GM12878 (cell line): ENCODE measurements at regions not wholly inside any gene's neighbourhood (a gene's known extent, or its start where the extent isn't known, plus 50 kb on each side); places are given as distances from the start of the nearest gene placed in this dataset.

ENCODE experiments used
- ATAC-seq: fragments of 200-7000 bp; cut with Tn5 transposase; 3 replicates; pipeline ENCODE4 v1.9.1; 2020; ENCODE audit warnings: mild to moderate bottlenecking, moderate library complexity
- BruUV-seq: library from RNA; stranded (reverse); fragments of 400-500 nt; replicated peaks from 2 replicates; lab custom pipeline; 2021; lab: Mats Ljungman, UMichigan
- CTCF ChIA-PET: fragments of 300-600 bp; sonication (Branson Sonifier 250); formaldehyde crosslinking; extraction: SDS; loops from one replicate; lab custom pipeline; 2021; ENCODE audit warnings: inconsistent platforms; lab: Yijun Ruan, JAX
- POLR2A ChIA-PET: fragments of 350-600 bp; formaldehyde crosslinking; extraction: SDS; loops from one replicate; lab custom pipeline; 2021; ENCODE audit warnings: inconsistent platforms; lab: Charles Lee
- RAD21 ChIA-PET: fragments of 300-600 bp; sonication (Branson Sonifier 250); formaldehyde crosslinking; loops from one replicate; lab custom pipeline; 2023; ENCODE audit warnings: antibody characterized with exemption; ENCODE audit not compliant: unreplicated experiment; lab: Charles Lee
- SMC1A ChIA-PET: fragments of 300-600 bp; sonication (Branson Sonifier 250); formaldehyde crosslinking; loops from one replicate; lab custom pipeline; 2023; ENCODE audit not compliant: unreplicated experiment, uncharacterized antibody; lab: Charles Lee
- DNase-seq: peaks from one replicate; pipeline ENCODE4 v3.0.0-alpha.2; 2011; ENCODE audit warnings: low read depth, low spot score
- FAIRE-seq: peaks from 3 replicates; lab custom pipeline; 2011; peaks lifted over from hg19 to GRCh38; lab: Jason Lieb, UNC
- H2AFZ ChIP-seq: 2 replicates; pipeline ENCODE4 v1.6.0; 2011; ENCODE audit warnings: low read depth, low read length, control low read depth; ENCODE audit not compliant: control insufficient read depth
- H3K27ac ChIP-seq: 2 replicates; pipeline ENCODE4 v1.5.1; 2011; ENCODE audit warnings: control low read depth; ENCODE audit not compliant: control insufficient read depth, insufficient read depth
- H3K27me3 ChIP-seq, 2 experiments: replicated peaks in 1 of 2; 2 replicates each; pipeline versions ENCODE4 v1.6.0 to v1.6.1; 2011; ENCODE audit warnings: low read length in 1 of 2; ENCODE audit not compliant: control insufficient read depth in 2 of 2, insufficient read depth in 2 of 2
- H3K36me3 ChIP-seq, 2 experiments: 2 replicates each; pipeline ENCODE4 v1.5.1; 2011; ENCODE audit warnings: low read length in 1 of 2; ENCODE audit not compliant: control insufficient read depth in 2 of 2, insufficient read depth in 2 of 2
- H3K4me1 ChIP-seq: 2 replicates; pipeline ENCODE4 v1.6.1; 2011; ENCODE audit warnings: mild to moderate bottlenecking, low read length, moderate library complexity, mixed read lengths; ENCODE audit not compliant: control insufficient read depth, insufficient read depth
- H3K4me2 ChIP-seq: 2 replicates; pipeline ENCODE4 v1.6.0; 2011; ENCODE audit warnings: control low read depth; ENCODE audit not compliant: control insufficient read depth, insufficient read depth
- H3K4me3 ChIP-seq: fragments of 200-600 bp; sonication (generic); 2 replicates; pipeline ENCODE4 v1.5.1; 2016
- H3K79me2 ChIP-seq: 2 replicates; pipeline ENCODE4 v1.6.0; 2011; ENCODE audit warnings: low read length; ENCODE audit not compliant: control insufficient read depth, insufficient read depth
- H3K9ac ChIP-seq: 2 replicates; pipeline ENCODE4 v1.8.0; 2011; ENCODE audit warnings: low read length, control low read depth, mixed read lengths; ENCODE audit not compliant: control insufficient read depth, insufficient read depth
- H3K9me3 ChIP-seq: replicated peaks from 3 replicates; pipeline ENCODE4 v1.5.1; 2011; ENCODE audit warnings: mild to moderate bottlenecking, low read length; ENCODE audit not compliant: control insufficient read depth, insufficient read depth
- H4K20me1 ChIP-seq: 2 replicates; pipeline ENCODE4 v1.6.0; 2011; ENCODE audit not compliant: control insufficient read depth, insufficient read depth
- CEBPB ChIP-seq, 2 experiments: fragments of 150-350 bp in 1 of 2; IDR thresholded peaks; 2 replicates each; pipeline ENCODE4 v1.6.1; 2012 to 2014; ENCODE audit warnings: low read depth in 2 of 2, low read length in 2 of 2, borderline replicate concordance in 1 of 2, inconsistent platforms in 1 of 2
- CHD1 ChIP-seq: IDR thresholded peaks from 2 replicates; pipeline ENCODE4 v1.6.1; 2012; ENCODE audit warnings: low read depth, low read length, improper control_type of control experiment
- EGR1 ChIP-seq, 2 experiments: IDR thresholded peaks; 1 replicate in 1 of 2; 2 replicates in 1 of 2; pipeline ENCODE4 v1.6.1; 2011 to 2012; ENCODE audit warnings: low read depth in 2 of 2, low read length in 2 of 2, borderline replicate concordance in 1 of 2, mild to moderate bottlenecking in 1 of 2, moderate library complexity in 1 of 2
- IKZF2 ChIP-seq, 2 experiments: fragments of 450-650 bp; IDR thresholded peaks; 2 replicates each; pipeline ENCODE4 v1.6.1; 2017; ENCODE audit warnings: mild to moderate bottlenecking in 2 of 2, moderate library complexity in 2 of 2
- PAX5 ChIP-seq: IDR thresholded peaks from 2 replicates; pipeline ENCODE4 v1.6.1; 2011; ENCODE audit warnings: low read depth, low read length, borderline replicate concordance
- RAD51 ChIP-seq: fragments of 450-650 bp; IDR thresholded peaks from 2 replicates; pipeline ENCODE4 v1.6.1; 2016; ENCODE audit warnings: moderate library complexity, mild to moderate bottlenecking, inconsistent platforms
- RUNX3 ChIP-seq: IDR thresholded peaks from 2 replicates; pipeline ENCODE4 v1.6.1; 2012; ENCODE audit warnings: low read length, inconsistent platforms
- STAT3 ChIP-seq: IDR thresholded peaks from 2 replicates; pipeline ENCODE4 v1.6.1; 2011; ENCODE audit warnings: low read depth, low read length, improper control_type of control experiment
- TCF12 ChIP-seq: IDR thresholded peaks from 2 replicates; pipeline ENCODE4 v1.6.1; 2011; ENCODE audit warnings: low read depth, mild to moderate bottlenecking, low read length
- ZBED1 ChIP-seq: IDR thresholded peaks from 2 replicates; pipeline ENCODE4 v1.6.1; 2016; ENCODE audit warnings: borderline replicate concordance
- ZNF622 ChIP-seq: fragments of 450-650 bp; IDR thresholded peaks from 2 replicates; pipeline ENCODE4 v1.6.1; 2017; ENCODE audit warnings: mild to moderate bottlenecking, inconsistent platforms
- WGBS: methylation state at CpG from one replicate; pipeline ENCODE4 v1.1.6; 2016; ENCODE audit warnings: low lambda C conversion rate; ENCODE audit not compliant: insufficient replicate concordance, insufficient coverage; ENCODE audit errors: missing lambda C conversion rate; 5-methylcytosine and 5-hydroxymethylcytosine counted together
- in situ Hi-C: fragments of 300-500 bp; cut with MboI; formaldehyde crosslinking; loops from 9 replicates; pipeline ENCODE4 v1.14.3; 2018; ENCODE audit warnings: mixed read lengths
- intact Hi-C: fragments of 100-400 bp; cut with micrococcal nuclease; formaldehyde crosslinking; loops from one replicate; pipeline ENCODE4 v1.14.2; 2022; ENCODE audit not compliant: unreplicated experiment
- TF ChIP-seq, protein P1 (sequence below): fragments of 150-350 bp; IDR thresholded peaks from 2 replicates; pipeline ENCODE4 v1.6.1; 2016; ENCODE audit warnings: low read depth, low read length
- TF ChIP-seq, protein P2 (sequence below): fragments of 450-650 bp; IDR thresholded peaks from 2 replicates; pipeline ENCODE4 v1.6.1; 2016; ENCODE audit warnings: mild to moderate bottlenecking
- TF ChIP-seq, protein P3 (sequence below): fragments of 450-650 bp; IDR thresholded peaks from 2 replicates; pipeline ENCODE4 v1.6.1; 2017; ENCODE audit warnings: mild to moderate bottlenecking, moderate library complexity
- TF ChIP-seq, protein P4 (sequence below): fragments of 450-650 bp; IDR thresholded peaks from 2 replicates; pipeline ENCODE4 v1.6.1; 2018; ENCODE audit warnings: borderline replicate concordance, mild to moderate bottlenecking; ENCODE audit not compliant: partially characterized antibody

DNA sequence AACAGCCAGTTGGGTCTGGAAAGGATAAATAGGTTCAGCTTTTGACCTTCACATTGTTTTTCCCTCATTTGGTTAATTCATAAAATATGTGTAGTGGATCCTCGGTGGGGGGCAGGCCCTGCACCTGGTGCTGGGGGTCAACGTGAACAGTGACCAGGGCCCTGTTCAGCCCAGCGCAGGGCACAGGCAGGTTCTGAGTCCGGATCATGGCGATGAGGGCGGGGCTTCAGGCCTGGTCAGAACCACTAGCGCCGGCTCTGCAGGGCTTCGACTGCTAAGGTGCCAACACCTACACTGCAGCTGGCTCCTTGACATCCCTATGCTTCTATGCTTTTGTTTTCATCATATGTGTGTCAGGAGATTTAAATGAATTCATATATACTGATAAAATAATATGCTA is 177.7 kb downstream of the CXCL12 start:
- no peak overlapping the region for H3K9ac ChIP-seq
- TF ChIP-seq, protein P1, sequence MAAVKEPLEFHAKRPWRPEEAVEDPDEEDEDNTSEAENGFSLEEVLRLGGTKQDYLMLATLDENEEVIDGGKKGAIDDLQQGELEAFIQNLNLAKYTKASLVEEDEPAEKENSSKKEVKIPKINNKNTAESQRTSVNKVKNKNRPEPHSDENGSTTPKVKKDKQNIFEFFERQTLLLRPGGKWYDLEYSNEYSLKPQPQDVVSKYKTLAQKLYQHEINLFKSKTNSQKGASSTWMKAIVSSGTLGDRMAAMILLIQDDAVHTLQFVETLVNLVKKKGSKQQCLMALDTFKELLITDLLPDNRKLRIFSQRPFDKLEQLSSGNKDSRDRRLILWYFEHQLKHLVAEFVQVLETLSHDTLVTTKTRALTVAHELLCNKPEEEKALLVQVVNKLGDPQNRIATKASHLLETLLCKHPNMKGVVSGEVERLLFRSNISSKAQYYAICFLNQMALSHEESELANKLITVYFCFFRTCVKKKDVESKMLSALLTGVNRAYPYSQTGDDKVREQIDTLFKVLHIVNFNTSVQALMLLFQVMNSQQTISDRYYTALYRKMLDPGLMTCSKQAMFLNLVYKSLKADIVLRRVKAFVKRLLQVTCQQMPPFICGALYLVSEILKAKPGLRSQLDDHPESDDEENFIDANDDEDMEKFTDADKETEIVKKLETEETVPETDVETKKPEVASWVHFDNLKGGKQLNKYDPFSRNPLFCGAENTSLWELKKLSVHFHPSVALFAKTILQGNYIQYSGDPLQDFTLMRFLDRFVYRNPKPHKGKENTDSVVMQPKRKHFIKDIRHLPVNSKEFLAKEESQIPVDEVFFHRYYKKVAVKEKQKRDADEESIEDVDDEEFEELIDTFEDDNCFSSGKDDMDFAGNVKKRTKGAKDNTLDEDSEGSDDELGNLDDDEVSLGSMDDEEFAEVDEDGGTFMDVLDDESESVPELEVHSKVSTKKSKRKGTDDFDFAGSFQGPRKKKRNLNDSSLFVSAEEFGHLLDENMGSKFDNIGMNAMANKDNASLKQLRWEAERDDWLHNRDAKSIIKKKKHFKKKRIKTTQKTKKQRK: no peak
- TF ChIP-seq CHD1: no peak
- no peak for TF ChIP-seq RUNX3
- TF ChIP-seq CEBPB (IDR thresholded peaks at IDR 0.05; ENCODE audit: borderline replicate concordance in 1 of 2, low read depth in 2 of 2, low read length in 2 of 2): no peak
- no peak for TF ChIP-seq EGR1 (IDR thresholded peaks at IDR 0.05; ENCODE audit: borderline replicate concordance in 1 of 2, low read depth in 2 of 2, low read length in 2 of 2)
- TF ChIP-seq ZNF622: no peak
- no peak for TF ChIP-seq STAT3
- TF ChIP-seq PAX5: no peak
- TF ChIP-seq TCF12: no peak
- TF ChIP-seq, protein P2, sequence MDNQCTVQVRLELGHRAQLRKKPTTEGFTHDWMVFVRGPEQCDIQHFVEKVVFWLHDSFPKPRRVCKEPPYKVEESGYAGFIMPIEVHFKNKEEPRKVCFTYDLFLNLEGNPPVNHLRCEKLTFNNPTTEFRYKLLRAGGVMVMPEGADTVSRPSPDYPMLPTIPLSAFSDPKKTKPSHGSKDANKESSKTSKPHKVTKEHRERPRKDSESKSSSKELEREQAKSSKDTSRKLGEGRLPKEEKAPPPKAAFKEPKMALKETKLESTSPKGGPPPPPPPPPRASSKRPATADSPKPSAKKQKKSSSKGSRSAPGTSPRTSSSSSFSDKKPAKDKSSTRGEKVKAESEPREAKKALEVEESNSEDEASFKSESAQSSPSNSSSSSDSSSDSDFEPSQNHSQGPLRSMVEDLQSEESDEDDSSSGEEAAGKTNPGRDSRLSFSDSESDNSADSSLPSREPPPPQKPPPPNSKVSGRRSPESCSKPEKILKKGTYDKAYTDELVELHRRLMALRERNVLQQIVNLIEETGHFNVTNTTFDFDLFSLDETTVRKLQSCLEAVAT: no peak
- TF ChIP-seq, protein P3, sequence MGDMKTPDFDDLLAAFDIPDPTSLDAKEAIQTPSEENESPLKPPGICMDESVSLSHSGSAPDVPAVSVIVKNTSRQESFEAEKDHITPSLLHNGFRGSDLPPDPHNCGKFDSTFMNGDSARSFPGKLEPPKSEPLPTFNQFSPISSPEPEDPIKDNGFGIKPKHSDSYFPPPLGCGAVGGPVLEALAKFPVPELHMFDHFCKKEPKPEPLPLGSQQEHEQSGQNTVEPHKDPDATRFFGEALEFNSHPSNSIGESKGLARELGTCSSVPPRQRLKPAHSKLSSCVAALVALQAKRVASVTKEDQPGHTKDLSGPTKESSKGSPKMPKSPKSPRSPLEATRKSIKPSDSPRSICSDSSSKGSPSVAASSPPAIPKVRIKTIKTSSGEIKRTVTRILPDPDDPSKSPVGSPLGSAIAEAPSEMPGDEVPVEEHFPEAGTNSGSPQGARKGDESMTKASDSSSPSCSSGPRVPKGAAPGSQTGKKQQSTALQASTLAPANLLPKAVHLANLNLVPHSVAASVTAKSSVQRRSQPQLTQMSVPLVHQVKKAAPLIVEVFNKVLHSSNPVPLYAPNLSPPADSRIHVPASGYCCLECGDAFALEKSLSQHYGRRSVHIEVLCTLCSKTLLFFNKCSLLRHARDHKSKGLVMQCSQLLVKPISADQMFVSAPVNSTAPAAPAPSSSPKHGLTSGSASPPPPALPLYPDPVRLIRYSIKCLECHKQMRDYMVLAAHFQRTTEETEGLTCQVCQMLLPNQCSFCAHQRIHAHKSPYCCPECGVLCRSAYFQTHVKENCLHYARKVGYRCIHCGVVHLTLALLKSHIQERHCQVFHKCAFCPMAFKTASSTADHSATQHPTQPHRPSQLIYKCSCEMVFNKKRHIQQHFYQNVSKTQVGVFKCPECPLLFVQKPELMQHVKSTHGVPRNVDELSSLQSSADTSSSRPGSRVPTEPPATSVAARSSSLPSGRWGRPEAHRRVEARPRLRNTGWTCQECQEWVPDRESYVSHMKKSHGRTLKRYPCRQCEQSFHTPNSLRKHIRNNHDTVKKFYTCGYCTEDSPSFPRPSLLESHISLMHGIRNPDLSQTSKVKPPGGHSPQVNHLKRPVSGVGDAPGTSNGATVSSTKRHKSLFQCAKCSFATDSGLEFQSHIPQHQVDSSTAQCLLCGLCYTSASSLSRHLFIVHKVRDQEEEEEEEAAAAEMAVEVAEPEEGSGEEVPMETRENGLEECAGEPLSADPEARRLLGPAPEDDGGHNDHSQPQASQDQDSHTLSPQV: no peak
- TF ChIP-seq RAD51: no peak
- TF ChIP-seq, protein P4, sequence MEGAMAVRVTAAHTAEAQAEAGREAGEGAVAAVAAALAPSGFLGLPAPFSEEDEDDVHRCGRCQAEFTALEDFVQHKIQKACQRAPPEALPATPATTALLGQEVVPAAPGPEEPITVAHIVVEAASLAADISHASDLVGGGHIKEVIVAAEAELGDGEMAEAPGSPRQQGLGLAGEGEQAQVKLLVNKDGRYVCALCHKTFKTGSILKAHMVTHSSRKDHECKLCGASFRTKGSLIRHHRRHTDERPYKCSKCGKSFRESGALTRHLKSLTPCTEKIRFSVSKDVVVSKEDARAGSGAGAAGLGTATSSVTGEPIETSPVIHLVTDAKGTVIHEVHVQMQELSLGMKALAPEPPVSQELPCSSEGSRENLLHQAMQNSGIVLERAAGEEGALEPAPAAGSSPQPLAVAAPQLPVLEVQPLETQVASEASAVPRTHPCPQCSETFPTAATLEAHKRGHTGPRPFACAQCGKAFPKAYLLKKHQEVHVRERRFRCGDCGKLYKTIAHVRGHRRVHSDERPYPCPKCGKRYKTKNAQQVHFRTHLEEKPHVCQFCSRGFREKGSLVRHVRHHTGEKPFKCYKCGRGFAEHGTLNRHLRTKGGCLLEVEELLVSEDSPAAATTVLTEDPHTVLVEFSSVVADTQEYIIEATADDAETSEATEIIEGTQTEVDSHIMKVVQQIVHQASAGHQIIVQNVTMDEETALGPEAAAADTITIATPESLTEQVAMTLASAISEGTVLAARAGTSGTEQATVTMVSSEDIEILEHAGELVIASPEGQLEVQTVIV: no peak
- no peak for TF ChIP-seq IKZF2 (IDR thresholded peaks at IDR 0.05)
- no peak for TF ChIP-seq ZBED1

More for the DNA sequence above, 177.7 kb downstream of the CXCL12 start:
- ChIA-PET POLR2A (no interaction called here), SMC1A (no interaction called here), RAD21 (no interaction called here), CTCF (no interaction called here)
- intact Hi-C loops: no loop called here
- Histone ChIP-seq H3K4me3 (no peak overlapping the region), H3K27ac (no peak overlapping the region), H3K79me2 (no peaks in the 10 kb centered on the region), H3K4me1 (no peaks in the 10 kb centered on the region), H3K9me3 (no peaks in the 10 kb centered on the region; the same call in 2 of the 3 replicates), H3K27me3 (no peaks in the 10 kb centered on the region), H2AFZ (no peak overlapping the region), H3K4me2 (no peak overlapping the region), H3K36me3 (no peaks in the 10 kb centered on the region), H4K20me1 (no peaks in the 10 kb centered on the region)
- BruUV-seq: no TSS peak
- in situ Hi-C loops: no loop called here
- DNase-seq (no peak), FAIRE-seq (no peak), ATAC-seq (no peak)
- 70% methylated on average over 9 of the region's 9 CpGs for WGBS
